ENCODE measurements at regions not wholly inside any gene's neighbourhood (a gene's known extent, or its start where the extent isn't known, plus 50 kb on each side); places are given as distances from the start of the nearest gene placed in this dataset.
"Not testable (repeated sequence)": the region's sequence is repeated elsewhere in the genome, so short reads cannot be mapped to it uniquely, and the experiment has no call there.

DNA sequence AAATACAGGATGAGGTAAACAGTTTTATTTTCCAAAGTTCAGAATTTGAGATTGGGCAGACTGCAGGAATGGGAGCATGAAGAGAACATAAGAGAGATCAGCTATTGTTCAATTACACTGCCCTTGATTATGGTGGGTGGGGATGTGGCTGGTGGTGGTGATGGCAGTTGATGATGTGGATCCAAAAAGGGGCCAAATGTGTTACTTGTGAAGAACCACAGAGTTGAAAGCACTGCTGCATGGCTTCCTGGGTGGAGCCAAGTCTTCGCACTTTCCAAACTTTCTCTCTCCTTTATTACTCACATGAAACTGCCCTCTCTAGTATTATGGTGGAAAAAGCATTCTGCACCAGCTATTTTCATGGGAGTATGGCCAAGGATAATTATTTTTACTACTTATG, 1162.0 kb downstream of the RPIA start:
- TF ChIP-seq, protein P1, sequence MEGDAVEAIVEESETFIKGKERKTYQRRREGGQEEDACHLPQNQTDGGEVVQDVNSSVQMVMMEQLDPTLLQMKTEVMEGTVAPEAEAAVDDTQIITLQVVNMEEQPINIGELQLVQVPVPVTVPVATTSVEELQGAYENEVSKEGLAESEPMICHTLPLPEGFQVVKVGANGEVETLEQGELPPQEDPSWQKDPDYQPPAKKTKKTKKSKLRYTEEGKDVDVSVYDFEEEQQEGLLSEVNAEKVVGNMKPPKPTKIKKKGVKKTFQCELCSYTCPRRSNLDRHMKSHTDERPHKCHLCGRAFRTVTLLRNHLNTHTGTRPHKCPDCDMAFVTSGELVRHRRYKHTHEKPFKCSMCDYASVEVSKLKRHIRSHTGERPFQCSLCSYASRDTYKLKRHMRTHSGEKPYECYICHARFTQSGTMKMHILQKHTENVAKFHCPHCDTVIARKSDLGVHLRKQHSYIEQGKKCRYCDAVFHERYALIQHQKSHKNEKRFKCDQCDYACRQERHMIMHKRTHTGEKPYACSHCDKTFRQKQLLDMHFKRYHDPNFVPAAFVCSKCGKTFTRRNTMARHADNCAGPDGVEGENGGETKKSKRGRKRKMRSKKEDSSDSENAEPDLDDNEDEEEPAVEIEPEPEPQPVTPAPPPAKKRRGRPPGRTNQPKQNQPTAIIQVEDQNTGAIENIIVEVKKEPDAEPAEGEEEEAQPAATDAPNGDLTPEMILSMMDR (IDR thresholded peaks at IDR 0.05), result not testable (repeated sequence)
- TF ChIP-seq POLR2AphosphoS5 (IDR thresholded peaks at IDR 0.05; ENCODE audit: insufficient read depth in 1 of 2, low read depth in 1 of 2); POLR2A (IDR thresholded peaks at IDR 0.05): not testable (repeated sequence)

Measured in vagina (tissue), 2 donors.